ENCODE measurements at regions not wholly inside any gene's neighbourhood (a gene's known extent, or its start where the extent isn't known, plus 50 kb on each side); places are given as distances from the start of the nearest gene placed in this dataset.

DNA sequence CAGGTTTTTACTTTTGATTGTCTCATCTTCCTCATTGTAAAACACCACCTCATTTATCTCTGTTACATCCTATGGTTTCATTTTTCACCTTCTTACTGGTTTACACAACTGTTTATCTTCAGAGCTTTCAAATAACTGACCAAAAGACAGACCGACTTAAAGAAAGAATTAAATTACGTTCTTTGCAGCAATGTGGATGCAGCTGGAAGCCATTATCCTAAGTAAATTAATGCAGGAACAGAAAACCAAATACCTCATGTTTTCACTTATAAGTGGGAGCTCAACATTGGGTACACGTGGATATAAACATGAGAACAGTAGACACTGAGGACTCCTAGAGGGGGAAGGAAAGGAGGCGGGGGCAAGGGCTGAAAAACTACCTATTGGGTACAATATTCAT is 729.0 kb upstream of the USP15 start:
- TF ChIP-seq SUZ12 (IDR thresholded peaks at IDR 0.05) (no peak), SP1 (IDR thresholded peaks at IDR 0.05) (no peak), TARDBP (IDR thresholded peaks at IDR 0.05) (no peak), FOXM1 (IDR thresholded peaks at IDR 0.05; ENCODE audit: borderline replicate concordance) (no peak), NFRKB (IDR thresholded peaks at IDR 0.05) (no peak), HDGF (IDR thresholded peaks at IDR 0.05; ENCODE audit: borderline replicate concordance) (no peak)
- TF ChIP-seq, protein P1, sequence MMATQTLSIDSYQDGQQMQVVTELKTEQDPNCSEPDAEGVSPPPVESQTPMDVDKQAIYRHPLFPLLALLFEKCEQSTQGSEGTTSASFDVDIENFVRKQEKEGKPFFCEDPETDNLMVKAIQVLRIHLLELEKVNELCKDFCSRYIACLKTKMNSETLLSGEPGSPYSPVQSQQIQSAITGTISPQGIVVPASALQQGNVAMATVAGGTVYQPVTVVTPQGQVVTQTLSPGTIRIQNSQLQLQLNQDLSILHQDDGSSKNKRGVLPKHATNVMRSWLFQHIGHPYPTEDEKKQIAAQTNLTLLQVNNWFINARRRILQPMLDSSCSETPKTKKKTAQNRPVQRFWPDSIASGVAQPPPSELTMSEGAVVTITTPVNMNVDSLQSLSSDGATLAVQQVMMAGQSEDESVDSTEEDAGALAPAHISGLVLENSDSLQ (IDR thresholded peaks at IDR 0.05), result no peak

Measured in HEK293T (cell line).